ENCODE measurements at regions not wholly inside any gene's neighbourhood (a gene's known extent, or its start where the extent isn't known, plus 50 kb on each side); places are given as distances from the start of the nearest gene placed in this dataset.

DNA sequence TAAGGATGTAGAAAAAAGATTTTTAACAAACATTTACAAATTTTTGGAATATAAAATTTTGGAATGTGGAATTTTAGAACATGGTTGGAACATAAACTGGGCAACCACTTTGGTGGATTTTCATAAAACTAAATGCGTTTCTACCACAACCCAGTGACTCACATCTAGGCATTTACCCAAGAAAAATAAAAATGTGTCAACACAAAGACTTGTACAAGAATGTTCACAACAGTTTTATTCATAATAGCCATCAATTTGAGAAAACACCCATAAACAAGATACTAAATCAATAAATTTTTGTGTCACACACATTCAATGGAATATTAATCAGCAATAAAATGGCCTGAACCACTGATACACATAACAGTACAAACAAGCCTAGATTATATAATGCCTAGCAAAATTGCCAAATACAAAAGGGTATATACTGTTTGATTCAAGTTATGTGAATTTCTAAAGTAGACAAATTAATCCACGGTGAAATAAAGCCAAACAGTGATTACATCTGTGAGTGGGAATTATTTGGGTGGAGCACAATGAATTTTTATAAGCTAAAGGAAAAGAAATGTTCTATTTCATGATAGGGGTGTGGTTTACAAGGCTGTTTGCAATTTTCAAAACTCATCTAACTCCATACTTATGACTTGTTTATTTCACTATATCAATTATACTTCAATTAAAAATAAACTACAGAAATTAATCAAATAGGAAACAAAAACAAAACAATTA lies 415.2 kb upstream of the OR4E1 start:
- DNase-seq (ENCODE audit: low read depth in 4 of 4, low spot score in 2 of 4) = no peak

- DNase-seq (ENCODE audit: low read depth in 4 of 4, low spot score in 2 of 4) = no peak
These were observed 412.5 kb upstream of the OR4E1 start for GRCh38 chr14:22086131-22086530.

DNA sequence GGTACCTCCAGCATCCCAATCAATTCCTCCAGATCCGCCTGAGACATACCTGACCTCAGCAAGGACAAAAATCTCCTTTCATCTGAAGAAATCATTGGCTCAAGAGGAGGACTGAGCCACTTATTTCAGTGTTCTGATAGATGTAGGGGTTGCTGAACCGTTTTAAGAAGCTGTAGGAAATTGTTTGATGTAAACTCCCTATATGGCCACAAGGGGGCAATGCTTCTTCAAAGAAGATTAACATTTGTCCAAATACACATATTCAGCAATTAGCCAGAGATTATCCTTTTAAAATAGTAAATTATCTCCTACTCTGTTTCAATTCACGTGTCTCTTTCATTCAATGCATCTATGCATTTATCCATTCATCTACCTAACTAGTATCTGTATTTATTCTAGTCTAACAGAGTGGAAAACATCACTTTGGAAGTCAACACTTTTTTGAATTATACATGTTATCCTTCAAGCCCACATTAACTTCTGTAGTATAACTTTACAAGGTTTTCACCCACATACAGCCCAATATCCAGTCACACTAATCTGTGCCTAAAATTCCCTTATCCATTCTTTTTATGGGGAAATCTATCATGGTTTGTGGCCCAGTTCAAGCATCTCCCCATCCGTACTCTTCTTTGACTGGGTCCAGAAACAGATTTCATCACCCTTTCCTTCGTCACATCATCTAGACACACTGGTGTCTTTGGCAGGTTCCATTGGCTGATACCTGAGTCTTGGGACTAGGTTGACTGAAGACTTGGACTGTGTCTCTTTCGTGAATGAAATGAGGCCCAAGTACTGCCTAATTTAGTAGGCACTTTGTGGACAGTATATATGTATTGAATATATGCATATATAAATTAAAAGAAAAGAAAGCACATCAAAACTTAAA lies 411.0 kb upstream of the OR4E1 start:
- DNase-seq (ENCODE audit: low read depth in 4 of 4, low spot score in 2 of 4) = peak in 1 of 4 donors; percentile 31

GRCh38 chr14:22081337-22081736 lies 407.7 kb upstream of the OR4E1 start:
- DNase-seq (ENCODE audit: low read depth in 4 of 4, low spot score in 2 of 4) = no peak

- DNase-seq (ENCODE audit: low read depth in 4 of 4, low spot score in 2 of 4) = no peak
These were observed 406.1 kb upstream of the OR4E1 start for GRCh38 chr14:22079766-22080165.

- DNase-seq (ENCODE audit: low read depth in 4 of 4, low spot score in 2 of 4) = no peak
These were observed 400.2 kb upstream of the OR4E1 start for GRCh38 chr14:22073801-22074200.

DNA sequence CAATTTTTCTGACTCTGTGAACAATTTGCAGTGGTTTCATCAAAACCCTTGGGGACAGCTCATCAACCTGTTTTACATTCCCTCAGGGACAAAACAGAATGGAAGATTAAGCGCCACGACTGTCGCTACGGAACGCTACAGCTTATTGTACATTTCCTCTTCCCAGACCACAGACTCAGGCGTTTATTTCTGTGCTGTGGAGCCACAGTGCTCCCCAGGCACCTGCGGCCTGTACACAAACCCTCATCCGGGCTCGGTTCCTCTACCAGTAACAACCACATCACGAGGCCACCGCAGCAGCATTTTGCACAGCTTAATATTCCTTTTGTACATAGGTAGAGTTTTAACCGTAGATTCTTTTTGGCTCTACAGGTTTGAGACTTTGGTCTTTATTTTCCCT lies 397.4 kb upstream of the OR4E1 start:
- DNase-seq (ENCODE audit: low read depth in 4 of 4, low spot score in 2 of 4) = no peak

- DNase-seq (ENCODE audit: low read depth in 4 of 4, low spot score in 2 of 4) = no peak
These were observed 396.7 kb upstream of the OR4E1 start for GRCh38 chr14:22070119-22070982.

GRCh38 chr14:22065347-22065746 lies 391.7 kb upstream of the OR4E1 start:
- no peak for DNase-seq (ENCODE audit: low read depth in 4 of 4, low spot score in 2 of 4)

DNA sequence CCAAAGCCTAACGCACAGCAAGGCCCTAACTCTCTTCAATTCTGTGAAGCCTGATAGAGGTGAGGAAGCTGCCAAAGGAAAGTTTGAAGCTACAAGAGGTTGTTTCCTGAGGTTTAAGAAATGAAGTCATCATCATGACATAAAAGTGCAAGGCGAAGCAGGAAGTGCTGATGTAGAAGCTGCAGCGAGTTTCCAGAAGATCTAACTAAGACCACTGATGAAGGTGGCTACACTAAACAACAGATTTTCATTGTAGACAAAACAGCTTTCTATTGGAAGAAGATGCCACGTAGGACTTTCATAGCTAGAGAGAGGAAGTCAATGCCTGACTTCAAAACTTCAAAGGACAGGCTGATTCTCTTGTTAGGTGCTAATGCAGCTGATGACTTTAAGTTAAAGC lies 385.6 kb upstream of the OR4E1 start:
- no peak for DNase-seq (ENCODE audit: low read depth in 4 of 4, low spot score in 2 of 4)

DNA sequence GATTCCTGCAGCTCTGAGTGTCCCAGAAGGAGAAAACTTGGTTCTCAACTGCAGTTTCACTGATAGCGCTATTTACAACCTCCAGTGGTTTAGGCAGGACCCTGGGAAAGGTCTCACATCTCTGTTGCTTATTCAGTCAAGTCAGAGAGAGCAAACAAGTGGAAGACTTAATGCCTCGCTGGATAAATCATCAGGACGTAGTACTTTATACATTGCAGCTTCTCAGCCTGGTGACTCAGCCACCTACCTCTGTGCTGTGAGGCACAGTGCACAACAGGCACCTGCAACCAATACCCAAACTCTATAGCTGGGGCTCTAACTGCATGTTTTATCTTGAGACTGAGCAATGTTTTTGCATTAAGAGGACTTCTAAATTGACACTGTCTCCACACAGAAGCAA lies 379.2 kb upstream of the OR4E1 start:
- DNase-seq (ENCODE audit: low read depth in 4 of 4, low spot score in 2 of 4) = no peak

DNA sequence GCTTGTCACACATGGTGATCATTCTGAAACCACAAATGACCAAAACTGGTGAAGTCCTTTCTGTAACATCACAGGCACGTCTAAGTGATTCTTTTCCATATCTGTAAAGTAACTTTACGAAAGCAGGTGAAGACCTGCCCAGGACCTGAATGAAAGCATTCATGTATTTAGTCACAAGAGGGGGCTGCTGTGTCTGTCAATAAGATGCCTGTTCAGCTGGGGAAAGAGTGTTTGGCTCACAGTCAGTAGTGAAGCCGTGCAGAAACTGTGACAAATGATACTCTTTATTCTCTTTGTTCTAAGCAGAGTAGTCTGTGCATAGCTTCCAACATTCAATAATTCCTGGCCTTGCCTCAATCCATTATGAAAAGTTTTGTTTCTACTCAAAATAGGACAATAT lies 373.5 kb upstream of the OR4E1 start:
- DNase-seq (ENCODE audit: low read depth in 4 of 4, low spot score in 2 of 4) = peak in 2 of 4 donors; percentile 7 to 25

- DNase-seq (ENCODE audit: low read depth in 4 of 4, low spot score in 2 of 4) = no peak
These were observed 372.4 kb upstream of the OR4E1 start for GRCh38 chr14:22046063-22046462.

DNA sequence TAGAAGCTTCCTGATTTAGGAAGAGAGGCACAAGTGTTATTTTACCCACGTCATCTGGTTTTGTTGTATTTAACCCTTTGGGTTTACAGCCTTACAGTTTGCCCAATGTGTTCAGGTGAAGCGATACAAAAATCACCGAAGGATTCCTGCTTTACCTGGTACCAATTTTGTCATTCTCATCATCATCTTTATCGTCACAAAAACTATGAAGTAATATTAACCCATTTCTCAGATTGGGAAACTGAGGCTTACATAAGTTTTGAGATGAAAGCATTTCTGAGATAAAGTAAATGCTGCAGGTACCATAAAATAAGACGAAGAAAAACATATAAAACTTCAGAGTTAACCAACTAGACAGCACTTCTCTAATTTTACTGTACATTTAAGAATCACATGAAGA lies 370.6 kb upstream of the OR4E1 start:
- no peak for DNase-seq (ENCODE audit: low read depth in 4 of 4, low spot score in 2 of 4)

GRCh38 chr14:22040781-22041125 lies 367.1 kb upstream of the OR4E1 start:
- no peak for DNase-seq (ENCODE audit: low read depth in 4 of 4, low spot score in 2 of 4)

GRCh38 chr14:22039938-22040780 lies 366.5 kb upstream of the OR4E1 start:
- no peak for DNase-seq (ENCODE audit: low read depth in 4 of 4, low spot score in 2 of 4)

- no peak for DNase-seq (ENCODE audit: low read depth in 4 of 4, low spot score in 2 of 4)
These were observed 363.1 kb upstream of the OR4E1 start for GRCh38 chr14:22036541-22037239.

- no peak for DNase-seq (ENCODE audit: low read depth in 4 of 4, low spot score in 2 of 4)
These were observed 352.9 kb upstream of the OR4E1 start for GRCh38 chr14:22026527-22026926.

GRCh38 chr14:22025879-22026278 lies 352.3 kb upstream of the OR4E1 start:
- no peak for DNase-seq (ENCODE audit: low read depth in 4 of 4, low spot score in 2 of 4)

- DNase-seq (ENCODE audit: low read depth in 4 of 4, low spot score in 2 of 4) = no peak
These were observed 350.5 kb upstream of the OR4E1 start for GRCh38 chr14:22024137-22024536.

All from left renal cortex interstitium (tissue), 4 donors.